ENCODE measurements at regions not wholly inside any gene's neighbourhood (a gene's known extent, or its start where the extent isn't known, plus 50 kb on each side); places are given as distances from the start of the nearest gene placed in this dataset.

DNA sequence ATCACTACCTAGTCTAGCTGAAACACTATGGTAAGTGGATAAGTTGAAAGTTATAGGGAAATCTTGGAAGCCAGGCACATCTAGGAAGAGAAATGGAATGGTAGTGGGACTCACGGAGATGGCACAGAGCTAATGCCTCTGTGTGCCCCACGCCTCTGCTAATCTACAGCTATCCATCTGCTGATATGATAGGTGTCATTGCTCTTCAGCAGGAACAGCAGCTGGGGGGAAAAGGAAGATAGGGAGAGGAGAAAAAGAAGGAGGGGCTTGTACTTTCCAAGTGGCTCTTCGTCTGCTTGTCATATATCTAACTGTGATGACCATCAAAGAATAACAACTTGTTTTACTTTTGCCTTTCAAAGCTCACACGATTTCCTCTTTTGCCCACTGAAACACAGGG is 1199.1 kb upstream of the SORCS1 start:
- Histone ChIP-seq H4K91ac (replicated peaks; ENCODE audit: insufficient read length, low read length) (no peak overlapping the region), H3K56ac (replicated peaks; ENCODE audit: insufficient read length, low read depth, low read length) (no peak overlapping the region), H3K36me3 (ENCODE audit: control insufficient read depth in 2 of 4, insufficient read depth in 4 of 4, low read length in 3 of 4) (no peaks in the 10 kb centered on the region), H3K4me1 (replicated peaks in 1 of 4; ENCODE audit: control insufficient read depth in 3 of 4, insufficient read depth in 4 of 4, low read length in 3 of 4) (no peaks in the 10 kb centered on the region), H3K79me1 (ENCODE audit: low read depth, low read length) (no peaks in the 10 kb centered on the region), H3K23ac (ENCODE audit: insufficient read length) (no peak overlapping the region), H2BK120ac (replicated peaks; ENCODE audit: low read depth, low read length) (no peak overlapping the region), H2AK5ac (ENCODE audit: low read depth, low read length) (no peak overlapping the region), H3K23me2 (ENCODE audit: low read depth, low read length) (no peaks in the 10 kb centered on the region), H2BK12ac (ENCODE audit: low read depth, low read length) (no peak overlapping the region), H3K9ac (replicated peaks in 1 of 4; ENCODE audit: extremely low read depth in 1 of 4, low read depth in 3 of 4, low read length in 3 of 4) (no peak overlapping the region), H3K4me2 (ENCODE audit: insufficient read depth in 1 of 2, low read depth in 2 of 2, low read length in 2 of 2) (no peak overlapping the region), H2AFZ (ENCODE audit: low read length) (no peak overlapping the region), H2BK20ac (ENCODE audit: low read length) (no peak overlapping the region), H3K27ac (ENCODE audit: low read depth, low read length) (no peak overlapping the region), H4K8ac (ENCODE audit: extremely low read depth, insufficient read depth, low read length) (no peak overlapping the region), H4K20me1 (replicated peaks in 1 of 2; ENCODE audit: control insufficient read depth in 1 of 2, insufficient read depth in 2 of 2, low read length in 2 of 2) (no peaks in the 10 kb centered on the region), H3K79me2 (ENCODE audit: control insufficient read depth in 1 of 2, insufficient read depth in 2 of 2, low read length in 2 of 2) (no peaks in the 10 kb centered on the region), H3K14ac (ENCODE audit: insufficient read length) (no peak overlapping the region), H3K18ac (ENCODE audit: extremely low read depth, low read length) (no peak overlapping the region), H3K9me3 (ENCODE audit: insufficient read depth in 2 of 2, low read depth in 1 of 2, low read length in 1 of 2) (no peaks in the 10 kb centered on the region), H2BK15ac (ENCODE audit: low read length) (no peak overlapping the region), H3K4ac (replicated peaks; ENCODE audit: insufficient read length, low read depth, low read length) (no peak overlapping the region), H2BK5ac (ENCODE audit: low read depth, low read length) (no peak overlapping the region), H4K5ac (ENCODE audit: insufficient read length, low read depth, low read length) (no peak overlapping the region), H3K4me3 (ENCODE audit: extremely low read depth in 1 of 4, insufficient read depth in 2 of 4, low read depth in 3 of 4, low read length in 4 of 4) (no peak overlapping the region), H3K27me3 (replicated peaks in 1 of 4; ENCODE audit: control insufficient read depth in 3 of 4, extremely low read depth in 1 of 4, insufficient read depth in 3 of 4, low read length in 3 of 4) (no peaks in the 10 kb centered on the region)
- 90% methylated on average over 4 of the region's 4 CpGs; no CpG with 5 or more reads in 1 of the 2 experiments for WGBS, 2 experiments (ENCODE audit: extremely low coverage in 1 of 2, insufficient coverage in 1 of 2, insufficient read length in 1 of 2, insufficient replicate concordance in 2 of 2, low coverage in 1 of 2, low lambda C conversion rate in 2 of 2, missing lambda C conversion rate in 1 of 2)
- FAIRE-seq (no peak), DNase-seq (ENCODE audit: low read depth in 1 of 2, low spot score in 2 of 2) (no peak)
- ChIA-PET POLR2A (ENCODE audit: partially characterized antibody) (no interaction called here), CTCF (ENCODE audit: partially characterized antibody) (interaction anchor here (1.2 kb wide), 1 partner anchor 159 kb away, joined by 4 read pairs; no protein-coding TSS in a partner anchor)
- no peak for TF ChIP-seq YY1 (IDR thresholded peaks at IDR 0.05; ENCODE audit: low read depth, low read length)
